ENCODE measurements at regions not wholly inside any gene's neighbourhood (a gene's known extent, or its start where the extent isn't known, plus 50 kb on each side); places are given as distances from the start of the nearest gene placed in this dataset.

GRCh38 chr11:19394525-19395016, 153.8 kb upstream of the E2F8 start:
- no peak for DNase-seq

GRCh38 chr11:19393941-19394340, 153.2 kb upstream of the E2F8 start:
- no peak for DNase-seq

GRCh38 chr11:19392847-19393518, 152.2 kb upstream of the E2F8 start:
- DNase-seq: no peak

GRCh38 chr11:19392321-19392720, 151.6 kb upstream of the E2F8 start:
- DNase-seq: no peak

GRCh38 chr11:19391652-19392051, 150.9 kb upstream of the E2F8 start:
- no peak for DNase-seq

- DNase-seq: no peak
Measured at GRCh38 chr11:19391026-19391425, 150.3 kb upstream of the E2F8 start.

GRCh38 chr11:19389787-19390303, 149.1 kb upstream of the E2F8 start:
- no peak for DNase-seq

- no peak for DNase-seq
Measured at GRCh38 chr11:19382131-19382611, 141.4 kb upstream of the E2F8 start.

- no peak for DNase-seq
Measured at GRCh38 chr11:19380375-19380774, 139.6 kb upstream of the E2F8 start.

GRCh38 chr11:19379465-19379864, 138.7 kb upstream of the E2F8 start:
- DNase-seq: no peak

GRCh38 chr11:19378814-19379213, 138.1 kb upstream of the E2F8 start:
- no peak for DNase-seq

- DNase-seq: no peak
Measured at GRCh38 chr11:19377881-19378280, 137.1 kb upstream of the E2F8 start.

- DNase-seq: no peak
Measured at GRCh38 chr11:19375440-19375839, 134.7 kb upstream of the E2F8 start.

GRCh38 chr11:19374151-19374569, 133.4 kb upstream of the E2F8 start:
- DNase-seq: no peak

GRCh38 chr11:19372381-19372780, 131.6 kb upstream of the E2F8 start:
- DNase-seq: no peak

- no peak for DNase-seq
Measured at GRCh38 chr11:19370100-19370861, 129.5 kb upstream of the E2F8 start.

GRCh38 chr11:19368726-19369375, 128.1 kb upstream of the E2F8 start:
- DNase-seq: no peak

GRCh38 chr11:19366992-19367709, 126.4 kb upstream of the E2F8 start:
- DNase-seq: no peak

GRCh38 chr11:19365743-19366410, 125.1 kb upstream of the E2F8 start:
- DNase-seq: no peak

GRCh38 chr11:19359221-19360000, 118.7 kb upstream of the E2F8 start:
- no peak for DNase-seq

GRCh38 chr11:19357943-19358342, 117.2 kb upstream of the E2F8 start:
- DNase-seq: no peak
